ENCODE measurements at regions not wholly inside any gene's neighbourhood (a gene's known extent, or its start where the extent isn't known, plus 50 kb on each side); places are given as distances from the start of the nearest gene placed in this dataset.

DNA sequence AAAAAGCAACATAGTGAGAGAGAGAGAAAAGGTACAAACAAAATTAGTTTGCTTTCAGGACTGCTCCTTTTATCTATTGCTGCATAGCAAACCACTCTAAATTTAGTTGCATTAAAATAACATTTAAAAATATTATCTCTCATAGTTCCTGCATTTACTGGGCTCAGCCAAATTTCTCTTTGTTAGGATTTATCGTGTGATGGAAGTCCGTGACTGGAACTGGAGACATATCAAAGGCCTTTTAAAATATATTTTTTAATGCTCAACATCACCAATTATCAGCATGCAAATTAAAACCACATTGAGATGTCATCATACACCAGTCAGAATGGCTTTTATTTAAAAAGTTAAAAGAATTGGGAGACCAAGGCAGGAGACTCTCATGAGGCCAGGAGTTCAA, 107.6 kb upstream of the SYT1 start:
- no peaks in the 10 kb centered on the region; the same call in 1 of the 2 replicates for H3K4me1 ChIP-seq (ENCODE audit: control insufficient read depth, insufficient read depth, low read length)

More for the DNA sequence above, 107.6 kb upstream of the SYT1 start:
- dilution Hi-C loops (cut with HindIII; ENCODE audit: low sequenced_read_pairs, unreplicated experiment), result no loop called here
- Histone ChIP-seq H4K8ac (ENCODE audit: low read depth in 2 of 2, low read length in 2 of 2) (no peak overlapping the region), H3K4me3 (ENCODE audit: insufficient read depth, low read depth, low read length) (no peak overlapping the region), H4K91ac (ENCODE audit: insufficient read depth, low read depth, low read length) (no peak overlapping the region), H3K4me2 (ENCODE audit: low read depth, low read length) (no peak overlapping the region), H4K5ac (ENCODE audit: low read depth, low read length) (no peak overlapping the region), H2BK5ac (ENCODE audit: low read depth, low read length, poor library complexity, severe bottlenecking) (no peak overlapping the region), H3K14ac (replicated peaks; ENCODE audit: low read depth, low read length) (no peak overlapping the region), H3K9me3 (ENCODE audit: control insufficient read depth, insufficient read depth, low read length) (no peaks in the 10 kb centered on the region), H3K23ac (ENCODE audit: low read depth, low read length) (no peak overlapping the region), H3K18ac (ENCODE audit: low read depth, low read length) (no peak overlapping the region), H3K27ac (ENCODE audit: insufficient read depth, low read length) (no peak overlapping the region), H3K79me1 (ENCODE audit: low read depth in 1 of 2, low read length in 2 of 2) (no peaks in the 10 kb centered on the region), H2BK20ac (ENCODE audit: low read depth, low read length) (no peak overlapping the region), H3K36me3 (ENCODE audit: control insufficient read depth, insufficient read depth, low read length) (no peaks in the 10 kb centered on the region), H2BK120ac (ENCODE audit: low read depth, low read length) (no peak overlapping the region), H2AK5ac (ENCODE audit: low read depth, low read length) (no peak overlapping the region), H3K56ac (ENCODE audit: extremely low read depth, insufficient read depth, low read length) (no peak overlapping the region), H3K9ac (ENCODE audit: low read depth, low read length) (no peak overlapping the region), H2AFZ (replicated peaks; ENCODE audit: low read length, poor library complexity) (no peak overlapping the region), H3K9me1 (ENCODE audit: insufficient read depth, low read length) (no peaks in the 10 kb centered on the region), H3K27me3 (ENCODE audit: control insufficient read depth, insufficient read depth, low read length) (no peaks in the 10 kb centered on the region), H2AK9ac (replicated peaks; ENCODE audit: low read depth, low read length, poor library complexity) (no peak overlapping the region), H4K20me1 (ENCODE audit: insufficient read depth, low read length) (no peaks in the 10 kb centered on the region), H3K4ac (ENCODE audit: low read depth, low read length) (no peak overlapping the region), H2BK15ac (ENCODE audit: low read depth, low read length) (no peak overlapping the region)
- TF ChIP-seq, protein P1, sequence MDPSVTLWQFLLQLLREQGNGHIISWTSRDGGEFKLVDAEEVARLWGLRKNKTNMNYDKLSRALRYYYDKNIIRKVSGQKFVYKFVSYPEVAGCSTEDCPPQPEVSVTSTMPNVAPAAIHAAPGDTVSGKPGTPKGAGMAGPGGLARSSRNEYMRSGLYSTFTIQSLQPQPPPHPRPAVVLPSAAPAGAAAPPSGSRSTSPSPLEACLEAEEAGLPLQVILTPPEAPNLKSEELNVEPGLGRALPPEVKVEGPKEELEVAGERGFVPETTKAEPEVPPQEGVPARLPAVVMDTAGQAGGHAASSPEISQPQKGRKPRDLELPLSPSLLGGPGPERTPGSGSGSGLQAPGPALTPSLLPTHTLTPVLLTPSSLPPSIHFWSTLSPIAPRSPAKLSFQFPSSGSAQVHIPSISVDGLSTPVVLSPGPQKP (IDR thresholded peaks at IDR 0.05; ENCODE audit: borderline replicate concordance, low read depth, low read length), result no peak
- TF ChIP-seq CEBPB (IDR thresholded peaks at IDR 0.05; ENCODE audit: low read depth, low read length), result no peak
- no peak for TF ChIP-seq MAFK (IDR thresholded peaks at IDR 0.05; ENCODE audit: low read depth, low read length)
- no peak for TF ChIP-seq RFX5 (IDR thresholded peaks at IDR 0.05; ENCODE audit: low read depth, low read length)
- TF ChIP-seq, protein P2, sequence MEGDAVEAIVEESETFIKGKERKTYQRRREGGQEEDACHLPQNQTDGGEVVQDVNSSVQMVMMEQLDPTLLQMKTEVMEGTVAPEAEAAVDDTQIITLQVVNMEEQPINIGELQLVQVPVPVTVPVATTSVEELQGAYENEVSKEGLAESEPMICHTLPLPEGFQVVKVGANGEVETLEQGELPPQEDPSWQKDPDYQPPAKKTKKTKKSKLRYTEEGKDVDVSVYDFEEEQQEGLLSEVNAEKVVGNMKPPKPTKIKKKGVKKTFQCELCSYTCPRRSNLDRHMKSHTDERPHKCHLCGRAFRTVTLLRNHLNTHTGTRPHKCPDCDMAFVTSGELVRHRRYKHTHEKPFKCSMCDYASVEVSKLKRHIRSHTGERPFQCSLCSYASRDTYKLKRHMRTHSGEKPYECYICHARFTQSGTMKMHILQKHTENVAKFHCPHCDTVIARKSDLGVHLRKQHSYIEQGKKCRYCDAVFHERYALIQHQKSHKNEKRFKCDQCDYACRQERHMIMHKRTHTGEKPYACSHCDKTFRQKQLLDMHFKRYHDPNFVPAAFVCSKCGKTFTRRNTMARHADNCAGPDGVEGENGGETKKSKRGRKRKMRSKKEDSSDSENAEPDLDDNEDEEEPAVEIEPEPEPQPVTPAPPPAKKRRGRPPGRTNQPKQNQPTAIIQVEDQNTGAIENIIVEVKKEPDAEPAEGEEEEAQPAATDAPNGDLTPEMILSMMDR (conservative IDR thresholded peaks at IDR 0.05; ENCODE audit: low read depth, low read length), result no peak
- CTCF ChIA-PET, result no interaction called here
- intact Hi-C loops (cut with micrococcal nuclease), result no loop called here
- ATAC-seq (ENCODE audit: low read depth), result no peak
- in situ Hi-C loops (cut with MboI; ENCODE audit: low sequenced_read_pairs), result no loop called here
- no peak for DNase-seq
- no TSS peak for BruUV-seq (replicated peaks)
- POLR2A ChIA-PET (ENCODE audit: unreplicated experiment), result interaction anchor here (0.6 kb wide), 1 partner anchor 1992 kb away, joined by 3 read pairs; no protein-coding TSS in a partner anchor
- no CpG with 5 or more reads among the region's 2 CpGs for WGBS, 2 experiments (ENCODE audit: extremely low coverage in 2 of 2, insufficient read length in 1 of 2)
